H54 (cell line): ENCODE measurements at regions not wholly inside any gene's neighbourhood (a gene's known extent, or its start where the extent isn't known, plus 50 kb on each side); places are given as distances from the start of the nearest gene placed in this dataset.
"Not testable (repeated sequence)": the region's sequence is repeated elsewhere in the genome, so short reads cannot be mapped to it uniquely, and the experiment has no call there.

Source experiments
- DNase-seq: peaks from one replicate; pipeline ENCODE4 v3.0.0; 2011; ENCODE audit warnings: low spot score, mixed read lengths; ENCODE audit not compliant: insufficient read length
- FAIRE-seq: peaks from 3 replicates; lab custom pipeline; 2011; peaks lifted over from hg19 to GRCh38; lab: Jason Lieb, UNC
- POLR2A ChIP-seq: IDR thresholded peaks from 2 replicates; pipeline ENCODE4 v1.6.1; 2011; ENCODE audit warnings: low read depth, mild to moderate bottlenecking, low read length

DNA sequence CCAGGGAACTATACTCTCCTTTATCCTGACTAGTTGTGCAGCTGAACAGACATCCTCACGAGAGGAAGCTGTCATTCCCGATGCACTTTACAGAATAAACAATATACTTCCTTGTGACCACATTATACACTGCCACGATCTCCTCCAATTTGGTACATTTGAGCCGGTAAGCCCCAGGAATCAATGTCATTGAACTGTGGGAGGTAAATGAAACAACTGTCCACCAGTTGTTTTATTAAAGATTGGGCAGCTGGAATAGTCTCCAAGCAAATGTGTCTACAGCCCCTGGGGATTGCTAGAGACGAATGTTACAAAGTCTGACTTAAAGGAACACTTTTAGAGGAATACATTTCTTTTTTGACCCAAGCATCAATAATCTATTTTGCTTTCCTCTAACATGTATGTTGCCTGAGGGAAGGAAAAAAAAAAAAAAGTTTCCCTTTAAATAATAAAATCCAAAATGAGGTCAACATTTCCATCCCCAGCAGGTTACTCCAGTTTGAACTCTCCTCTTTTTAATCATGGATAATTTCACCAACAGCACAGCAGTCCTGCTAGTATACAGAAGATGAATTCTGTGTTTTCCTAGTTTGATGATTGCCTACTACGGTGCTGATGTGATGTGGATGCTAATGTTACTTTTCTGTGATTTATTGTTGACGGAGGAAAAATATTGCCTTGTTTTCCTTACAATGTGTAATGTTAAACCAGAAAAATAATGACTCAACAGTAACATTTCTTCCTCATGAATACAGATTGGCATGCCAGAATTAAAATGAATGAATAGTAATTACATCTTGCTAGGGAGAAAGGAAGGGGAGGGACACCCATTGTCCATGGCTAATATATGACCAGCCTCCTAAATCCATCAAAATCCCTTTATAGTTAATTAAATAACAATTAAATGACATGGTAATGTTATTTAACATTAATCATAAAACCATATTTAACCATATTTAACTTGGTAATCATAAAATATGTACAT, 360.9 kb downstream of the NEBL start:
- no peak for FAIRE-seq
- DNase-seq, result no peak
- TF ChIP-seq POLR2A, result no peak

DNA sequence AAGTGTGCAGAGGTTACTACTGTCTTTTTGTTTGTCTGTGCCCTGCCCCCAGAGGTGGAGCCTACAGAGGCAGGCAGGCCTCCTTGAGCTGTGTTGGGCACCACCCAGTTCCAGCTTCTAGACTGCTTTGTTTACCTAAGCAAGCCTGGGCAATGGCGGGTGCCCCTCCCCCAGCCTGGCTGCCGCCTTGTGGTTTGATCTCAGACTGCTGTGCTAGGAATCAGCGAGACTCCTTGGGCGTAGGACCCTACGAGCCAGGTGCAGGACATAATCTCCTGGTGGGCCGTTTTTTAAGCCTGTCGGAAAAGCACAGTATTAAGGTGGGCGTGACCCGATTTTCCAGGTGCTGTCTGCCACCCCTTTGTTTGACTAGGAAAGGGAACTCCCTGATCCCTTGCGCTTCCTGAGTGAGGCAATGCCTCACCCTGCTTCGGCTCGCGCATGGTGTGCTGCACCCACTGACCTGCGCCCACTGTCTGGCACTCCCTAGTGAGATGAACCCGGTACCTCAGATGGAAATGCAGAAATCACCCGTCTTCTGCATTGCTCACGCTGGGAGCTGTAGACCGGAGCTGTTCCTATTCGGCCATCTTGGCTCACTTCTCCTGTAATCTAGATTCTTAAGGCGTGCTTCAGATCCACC, 365.7 kb downstream of the NEBL start:
- FAIRE-seq, DNase-seq: not testable (repeated sequence)

DNA sequence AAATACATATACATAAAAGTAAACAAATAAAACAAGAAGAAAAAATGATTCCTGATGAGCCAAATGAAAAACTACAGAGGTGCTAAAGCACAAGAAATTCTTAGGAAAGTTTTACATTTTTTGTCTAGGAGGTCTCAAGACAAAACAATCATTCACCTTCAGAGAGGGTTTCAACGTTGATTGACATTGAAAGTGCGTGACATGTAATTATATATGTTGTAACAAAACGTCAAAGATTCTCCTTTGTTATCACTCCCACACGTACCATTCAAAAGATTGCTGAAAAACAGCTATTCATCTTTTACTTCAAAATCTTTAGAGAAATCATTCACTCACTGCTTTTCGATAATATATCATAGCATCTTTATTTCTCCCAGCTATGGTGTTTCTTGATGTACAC, 375.9 kb downstream of the NEBL start:
- FAIRE-seq (no peak), DNase-seq (no peak)
- TF ChIP-seq POLR2A, result no peak

DNA sequence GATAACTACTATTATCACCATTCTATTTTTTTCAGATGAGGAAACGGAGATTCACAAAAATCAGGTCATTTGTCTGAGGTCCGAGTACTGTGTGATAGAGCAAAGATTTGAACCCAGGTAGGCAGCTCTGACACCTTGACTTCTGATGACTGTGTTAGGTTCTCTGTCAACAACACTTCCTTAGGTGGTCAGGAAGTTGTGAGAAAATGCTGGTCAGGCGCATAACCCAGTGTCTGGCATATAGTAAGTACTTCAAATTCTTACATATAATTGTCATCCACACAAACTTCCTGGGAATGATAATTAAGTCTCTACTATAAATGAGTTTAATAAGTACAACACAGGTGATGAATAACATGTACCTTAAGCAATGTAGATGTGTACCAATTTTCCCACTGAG, 381.5 kb downstream of the NEBL start:
- TF ChIP-seq POLR2A, result no peak
- no peak for FAIRE-seq
- no peak for DNase-seq

DNA sequence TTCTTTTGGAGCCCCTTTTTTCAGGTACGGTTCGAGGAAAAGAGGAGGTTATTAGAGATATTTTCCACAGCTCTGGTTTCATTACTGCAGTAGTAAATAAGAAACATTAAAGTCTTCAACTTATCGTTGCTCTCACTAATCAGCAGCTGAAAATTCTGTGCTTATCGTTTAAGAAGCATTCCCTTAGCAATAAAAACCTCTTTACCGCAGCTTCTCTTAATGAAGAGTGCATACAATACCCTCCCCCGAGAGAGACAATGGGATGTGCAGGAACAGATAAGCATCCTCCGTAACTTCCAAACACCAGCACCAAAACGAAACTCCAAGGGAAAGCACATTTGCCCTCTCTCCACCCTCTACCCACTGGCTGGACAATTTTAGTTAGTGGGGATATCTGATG, 384.5 kb downstream of the NEBL start:
- no peak for FAIRE-seq
- DNase-seq, result no peak
- no peak for TF ChIP-seq POLR2A

DNA sequence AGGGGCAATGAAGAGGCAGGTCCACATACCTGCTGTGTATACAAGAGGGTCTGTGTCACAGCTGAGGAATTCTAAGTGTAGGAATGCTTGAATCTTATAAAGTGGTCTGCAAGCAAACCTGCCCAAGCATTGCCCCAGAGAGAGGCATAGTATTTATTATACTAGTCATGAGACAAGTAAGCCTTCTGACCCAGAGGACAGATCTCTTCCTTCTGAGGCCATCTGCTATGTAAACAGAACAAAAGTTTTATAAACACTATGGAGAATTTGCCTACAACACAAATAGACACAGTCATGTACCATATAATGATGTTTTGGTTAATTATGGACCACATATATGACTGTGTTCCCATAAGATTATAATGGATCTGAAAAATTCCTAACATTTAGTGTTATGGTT, 388.2 kb downstream of the NEBL start:
- FAIRE-seq (no peak), DNase-seq (no peak)
- TF ChIP-seq POLR2A, result no peak

DNA sequence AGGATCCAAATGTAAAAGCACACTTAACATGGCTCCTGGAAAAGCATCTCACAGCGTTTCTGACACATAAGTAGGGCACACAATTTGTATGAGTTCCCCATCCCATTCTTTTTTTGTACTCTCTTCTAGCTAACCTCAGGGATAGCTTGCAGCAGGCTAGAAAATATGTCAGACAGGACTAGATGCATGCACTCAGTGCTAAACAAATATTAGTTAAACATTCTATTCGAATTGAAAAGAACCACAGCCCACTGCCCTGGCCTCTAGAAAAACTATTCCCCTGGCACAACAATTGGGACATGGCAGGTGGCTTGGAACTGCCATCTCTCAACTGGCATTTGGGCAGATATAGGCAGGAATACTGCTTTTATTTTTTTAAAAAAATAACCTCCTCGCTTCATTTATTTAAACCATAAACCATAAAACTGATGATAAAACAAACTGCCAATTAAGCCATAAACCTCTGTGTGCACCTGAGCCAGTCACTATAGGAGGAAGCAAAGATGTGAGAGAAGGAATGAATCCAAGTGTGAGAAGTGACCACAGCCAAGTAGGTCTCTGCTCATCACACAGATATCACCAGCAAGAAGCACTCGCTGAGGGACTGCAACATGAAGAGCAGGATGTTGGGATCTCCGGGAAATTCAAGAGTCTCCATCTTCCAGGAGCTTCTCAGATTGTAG, 394.1 kb downstream of the NEBL start:
- no peak for TF ChIP-seq POLR2A
- FAIRE-seq (no peak), DNase-seq (no peak)

DNA sequence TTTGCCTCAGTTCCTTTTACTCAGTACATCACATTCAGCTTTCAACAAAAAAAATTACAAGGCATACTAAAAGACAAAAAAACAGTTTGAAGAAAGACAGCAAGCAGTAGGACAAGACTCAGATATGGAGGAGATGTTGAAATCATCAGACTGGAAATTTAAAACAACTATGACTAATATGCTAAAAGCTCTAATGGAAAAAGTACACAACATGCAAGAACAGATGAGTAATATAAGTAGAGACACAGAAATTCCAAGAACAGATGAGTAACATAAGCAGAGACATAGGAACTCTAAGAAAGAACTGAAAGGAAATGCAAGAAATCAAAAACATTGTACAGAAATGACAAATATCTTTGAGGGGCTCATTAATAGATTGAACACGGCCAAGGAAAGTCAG, 402.6 kb downstream of the NEBL start:
- FAIRE-seq, result no peak
- no peak for TF ChIP-seq POLR2A
- DNase-seq, result no peak

DNA sequence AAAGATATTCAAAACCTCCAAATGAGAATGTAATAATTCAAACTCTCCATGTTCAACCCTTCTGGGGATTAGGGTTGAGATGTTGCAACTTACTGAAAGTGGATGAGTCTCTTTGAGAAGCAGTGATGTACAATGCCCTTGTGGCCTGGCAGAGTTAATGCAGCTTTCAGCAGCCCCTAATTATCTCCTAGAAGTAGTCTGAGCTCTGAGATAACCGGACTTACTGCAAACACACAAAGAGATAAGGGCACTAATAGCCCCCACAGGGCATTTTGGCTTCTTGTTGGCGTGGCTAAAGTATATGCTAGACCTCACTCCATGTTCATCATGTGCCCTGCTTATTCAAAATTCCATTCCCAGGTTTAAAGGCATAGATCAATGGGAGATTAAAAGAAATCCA, 404.7 kb downstream of the NEBL start:
- FAIRE-seq (no peak), DNase-seq (no peak)
- no peak for TF ChIP-seq POLR2A

DNA sequence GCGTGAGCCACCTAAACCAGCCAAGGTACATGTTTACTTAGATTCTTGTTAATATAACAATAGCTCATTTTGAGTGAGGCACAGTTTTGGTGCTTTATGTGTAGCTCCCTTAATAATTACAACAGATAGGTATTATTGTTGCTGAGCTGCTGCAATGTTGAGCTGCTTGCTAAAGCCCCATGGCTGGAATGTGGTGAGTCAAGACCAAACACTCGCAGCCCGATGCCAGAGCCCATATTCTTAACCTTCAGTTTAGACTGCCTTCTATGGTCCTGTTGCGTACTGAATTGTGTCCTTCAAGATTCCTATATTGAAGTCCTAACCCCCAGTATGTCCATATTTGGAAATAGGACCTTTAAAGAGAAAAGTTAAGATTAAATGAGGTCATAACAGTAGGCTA, 407.1 kb downstream of the NEBL start:
- TF ChIP-seq POLR2A, result no peak
- no peak for DNase-seq
- FAIRE-seq, result no peak

DNA sequence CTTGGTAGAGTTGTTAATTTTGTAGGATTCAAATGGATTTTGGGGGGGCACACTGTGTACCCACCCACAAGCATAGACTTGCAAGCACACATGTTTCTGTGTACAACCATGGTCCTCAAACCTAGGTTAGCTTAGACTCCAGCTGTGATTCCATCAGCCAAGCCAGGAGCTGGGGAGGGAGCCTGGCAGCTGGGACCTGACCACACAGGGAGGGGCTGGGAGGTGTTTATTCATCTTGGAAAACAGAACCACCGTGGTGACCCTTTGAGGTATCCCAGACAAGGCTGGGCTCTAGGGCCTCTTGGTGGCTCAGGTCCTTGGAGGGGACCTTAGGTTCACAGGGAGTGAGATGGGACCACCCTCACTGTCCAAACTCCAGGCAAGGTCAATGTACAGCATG, 410.3 kb downstream of the NEBL start:
- FAIRE-seq (no peak), DNase-seq (no peak)
- TF ChIP-seq POLR2A, result no peak

DNA sequence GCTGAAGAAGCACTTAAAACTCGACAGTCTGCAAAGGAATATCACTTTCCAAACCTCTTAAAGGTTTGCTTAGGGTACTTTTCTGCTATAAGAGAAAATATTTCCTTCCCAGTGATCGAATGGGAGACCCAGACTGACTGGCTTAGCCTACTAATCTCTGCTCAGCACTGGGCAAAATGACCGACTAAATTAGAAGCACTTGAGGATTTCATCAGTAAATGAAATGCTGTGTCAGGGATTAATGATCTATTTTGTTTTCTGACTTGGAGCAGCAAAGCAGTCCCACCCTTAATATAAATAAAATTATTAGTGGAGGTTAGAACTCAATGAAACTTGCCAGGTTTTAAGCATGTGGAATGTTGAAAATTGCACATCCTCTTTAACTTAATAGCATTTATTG, 411.6 kb downstream of the NEBL start:
- FAIRE-seq (no peak), DNase-seq (no peak)
- no peak for TF ChIP-seq POLR2A

DNA sequence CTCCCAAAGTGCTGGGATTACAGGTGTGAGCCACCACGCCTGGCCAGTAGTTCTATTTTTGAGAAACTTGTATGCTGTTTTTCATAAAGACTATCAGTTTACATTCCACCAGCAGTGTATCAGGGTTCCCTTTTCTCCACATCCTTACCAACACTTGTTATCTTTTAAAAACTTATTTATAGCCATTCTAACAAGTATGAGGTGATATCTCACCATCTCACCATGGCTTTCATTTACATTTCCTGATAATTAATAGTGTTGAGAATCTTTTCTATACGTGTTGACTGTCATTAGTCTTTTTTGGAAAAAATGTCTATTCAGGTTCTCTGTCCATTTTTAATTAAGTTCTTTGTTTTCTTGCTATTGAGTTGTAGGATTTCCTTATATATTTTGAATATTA, 416.1 kb downstream of the NEBL start:
- no peak for TF ChIP-seq POLR2A

DNA sequence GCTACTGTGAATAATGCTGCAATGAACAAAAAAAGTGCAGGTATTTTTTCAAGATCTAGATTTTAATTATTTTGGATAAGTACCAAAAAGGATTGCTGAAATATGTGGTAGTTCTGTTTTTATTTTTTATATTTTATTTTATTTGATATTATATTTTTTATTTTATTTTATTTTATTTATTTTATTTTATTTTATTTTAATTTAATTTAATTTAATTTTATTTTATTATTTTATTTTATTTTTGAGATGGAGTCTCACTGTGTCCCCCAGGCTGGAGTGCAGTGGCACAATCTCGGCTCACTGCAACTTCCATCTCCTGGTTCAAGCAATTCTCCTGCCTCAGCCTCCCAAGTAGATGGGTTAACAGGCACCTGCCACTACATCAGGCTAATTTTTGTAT, 416.5 kb downstream of the NEBL start:
- not testable (repeated sequence) for FAIRE-seq, DNase-seq

More for the DNA sequence above, 416.1 kb downstream of the NEBL start:
- DNase-seq (no peak), FAIRE-seq (no peak)
